HFFc6 (cell line): ENCODE measurements at regions not wholly inside any gene's neighbourhood (a gene's known extent, or its start where the extent isn't known, plus 50 kb on each side); places are given as distances from the start of the nearest gene placed in this dataset.

Source experiments
- DNase-seq: peaks from one replicate; pipeline ENCODE4 v3.0.0-alpha.2; 2018
- H3K27ac Mint-ChIP-seq: 2 replicates; pipeline ENCODE4 v1.8.0; 2020; ENCODE audit warnings: mild to moderate bottlenecking, mixed read lengths
- H3K27me3 Mint-ChIP-seq: 2 replicates; pipeline ENCODE4 v1.8.0; 2021; ENCODE audit warnings: mild to moderate bottlenecking, moderate library complexity, mixed read lengths; ENCODE audit not compliant: insufficient read depth
- H3K36me3 Mint-ChIP-seq: 2 replicates; pipeline ENCODE4 v1.8.0; 2021; ENCODE audit warnings: low read depth, mixed read lengths
- H3K4me1 Mint-ChIP-seq: 2 replicates; pipeline ENCODE4 v1.8.0; 2020; ENCODE audit warnings: low read depth, mixed read lengths
- H3K4me3 Mint-ChIP-seq: 2 replicates; pipeline ENCODE4 v1.8.0; 2020; ENCODE audit warnings: mild to moderate bottlenecking, moderate library complexity, mixed read lengths
- H3K9me3 Mint-ChIP-seq: 2 replicates; pipeline ENCODE4 v1.8.0; 2020; ENCODE audit warnings: mild to moderate bottlenecking, mixed read lengths
- TF ChIP-seq, protein P1 (sequence below): fragments of 200-600 bp; sonication (generic); IDR thresholded peaks from 2 replicates; pipeline ENCODE4 v1.5.0; 2021; ENCODE audit warnings: antibody characterized with exemption, mild to moderate bottlenecking

DNA sequence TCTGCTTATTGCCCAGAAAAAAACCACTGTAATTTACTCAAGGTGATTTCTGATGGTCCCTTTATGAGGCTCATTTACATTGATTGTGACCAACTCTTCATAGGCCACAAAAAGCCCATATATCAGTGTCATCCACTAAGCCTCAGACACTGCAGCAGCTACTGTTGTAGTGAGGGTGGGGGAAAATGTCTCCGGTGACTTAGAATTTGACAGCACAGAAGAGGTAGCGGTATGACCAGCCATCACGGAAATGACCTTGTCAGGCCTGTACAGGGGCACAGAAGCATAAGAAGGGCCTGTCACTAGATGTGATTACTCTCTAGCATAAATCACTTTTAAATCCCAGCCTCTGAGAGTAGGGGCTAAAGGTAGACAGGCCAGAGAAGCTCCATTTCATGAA lies 190.3 kb downstream of the PAX3 start:
- DNase-seq: no peak
- Mint-ChIP-seq H3K9me3 (peaks cover 1% of the 10 kb centered on the region), H3K27me3 (peaks cover 2% of the 10 kb centered on the region; the same call in 1 of the 2 replicates), H3K4me1 (no peaks in the 10 kb centered on the region), H3K4me3 (no peak overlapping the region), H3K27ac (no peak overlapping the region), H3K36me3 (no peaks in the 10 kb centered on the region)
- TF ChIP-seq, protein P1, sequence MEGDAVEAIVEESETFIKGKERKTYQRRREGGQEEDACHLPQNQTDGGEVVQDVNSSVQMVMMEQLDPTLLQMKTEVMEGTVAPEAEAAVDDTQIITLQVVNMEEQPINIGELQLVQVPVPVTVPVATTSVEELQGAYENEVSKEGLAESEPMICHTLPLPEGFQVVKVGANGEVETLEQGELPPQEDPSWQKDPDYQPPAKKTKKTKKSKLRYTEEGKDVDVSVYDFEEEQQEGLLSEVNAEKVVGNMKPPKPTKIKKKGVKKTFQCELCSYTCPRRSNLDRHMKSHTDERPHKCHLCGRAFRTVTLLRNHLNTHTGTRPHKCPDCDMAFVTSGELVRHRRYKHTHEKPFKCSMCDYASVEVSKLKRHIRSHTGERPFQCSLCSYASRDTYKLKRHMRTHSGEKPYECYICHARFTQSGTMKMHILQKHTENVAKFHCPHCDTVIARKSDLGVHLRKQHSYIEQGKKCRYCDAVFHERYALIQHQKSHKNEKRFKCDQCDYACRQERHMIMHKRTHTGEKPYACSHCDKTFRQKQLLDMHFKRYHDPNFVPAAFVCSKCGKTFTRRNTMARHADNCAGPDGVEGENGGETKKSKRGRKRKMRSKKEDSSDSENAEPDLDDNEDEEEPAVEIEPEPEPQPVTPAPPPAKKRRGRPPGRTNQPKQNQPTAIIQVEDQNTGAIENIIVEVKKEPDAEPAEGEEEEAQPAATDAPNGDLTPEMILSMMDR: no peak

GRCh38 chr2:222105046-222105445 lies 193.8 kb downstream of the PAX3 start:
- no peak for DNase-seq
- Mint-ChIP-seq H3K27ac (no peak overlapping the region), H3K4me1 (no peaks in the 10 kb centered on the region), H3K27me3 (peaks cover 2% of the 10 kb centered on the region; the same call in 1 of the 2 replicates), H3K4me3 (no peak overlapping the region), H3K9me3 (no peaks in the 10 kb centered on the region), H3K36me3 (no peaks in the 10 kb centered on the region)
- TF ChIP-seq, protein P1: no peak

DNA sequence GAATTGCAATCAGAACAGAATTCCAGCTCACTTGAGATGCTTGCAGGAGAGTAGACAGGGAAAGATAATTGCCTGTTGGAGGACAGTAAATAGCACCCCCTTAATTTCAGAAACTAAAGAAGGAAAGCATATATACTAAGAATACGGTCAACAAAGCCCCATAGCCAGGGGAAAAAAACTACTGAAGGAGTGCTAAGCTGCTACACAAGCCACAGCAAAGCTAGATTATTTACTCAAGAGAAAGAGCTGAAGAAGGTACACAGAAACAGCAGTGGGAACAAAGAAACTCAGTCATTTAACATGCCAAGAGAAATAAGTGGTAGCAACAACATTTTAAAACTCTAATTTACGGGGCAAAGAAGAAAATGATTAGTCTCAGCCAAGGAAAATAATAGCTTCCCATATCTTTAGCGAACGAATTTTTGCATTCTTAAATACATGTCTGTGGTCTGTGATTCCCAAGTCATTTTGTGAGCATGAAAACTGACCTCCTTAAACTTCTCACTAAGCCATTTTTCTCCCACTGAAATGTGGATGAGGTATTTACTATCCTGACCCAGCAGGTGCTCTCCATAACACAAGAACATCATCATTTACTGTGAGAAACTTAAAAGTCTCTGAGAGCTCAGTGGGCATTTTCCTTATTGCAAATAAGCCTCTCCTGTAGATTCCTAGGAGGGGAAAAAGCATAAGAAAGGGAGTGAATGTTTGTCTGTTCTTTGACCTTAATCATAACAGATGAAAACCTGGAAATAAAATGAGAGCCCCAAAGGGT lies 196.0 kb downstream of the PAX3 start:
- Mint-ChIP-seq H3K9me3 (no peaks in the 10 kb centered on the region), H3K4me1 (no peaks in the 10 kb centered on the region), H3K36me3 (no peaks in the 10 kb centered on the region), H3K4me3 (no peak overlapping the region), H3K27ac (no peak overlapping the region), H3K27me3 (peaks cover 2% of the 10 kb centered on the region; the same call in 1 of the 2 replicates)
- DNase-seq: no peak
- TF ChIP-seq, protein P1: no peak

- Mint-ChIP-seq H3K4me1 (no peaks in the 10 kb centered on the region), H3K27ac (no peak overlapping the region), H3K27me3 (peaks cover 2% of the 10 kb centered on the region; the same call in 1 of the 2 replicates)
Measured at GRCh38 chr2:222100704-222101699, 197.8 kb downstream of the PAX3 start.

GRCh38 chr2:222088561-222088960 lies 210.2 kb downstream of the PAX3 start:
- Mint-ChIP-seq H3K27me3 (peaks cover 2% of the 10 kb centered on the region; the same call in 1 of the 2 replicates), H3K9me3 (peaks cover 11% of the 10 kb centered on the region; the same call in 1 of the 2 replicates), H3K4me1 (no peaks in the 10 kb centered on the region)

More at GRCh38 chr2:222100704-222101699, 197.8 kb downstream of the PAX3 start:
- H3K4me3 Mint-ChIP-seq: no peak overlapping the region
- TF ChIP-seq, protein P1: no peak
- H3K9me3 Mint-ChIP-seq: no peaks in the 10 kb centered on the region
- H3K36me3 Mint-ChIP-seq: no peaks in the 10 kb centered on the region
- no peak for DNase-seq

More at GRCh38 chr2:222088561-222088960, 210.2 kb downstream of the PAX3 start:
- TF ChIP-seq, protein P1: no peak
- H3K36me3 Mint-ChIP-seq: 0 out of 2 replicates have a peak, but pooled peaks cover 4% of the 10 kb centered on the region
- H3K4me3 Mint-ChIP-seq: no peak overlapping the region
- no peak for DNase-seq
- no peak overlapping the region for H3K27ac Mint-ChIP-seq
